Ureter (tissue), 1 donor: ENCODE measurements at regions not wholly inside any gene's neighbourhood (a gene's known extent, or its start where the extent isn't known, plus 50 kb on each side); places are given as distances from the start of the nearest gene placed in this dataset.
"Not testable (repeated sequence)": the region's sequence is repeated elsewhere in the genome, so short reads cannot be mapped to it uniquely, and the experiment has no call there.

ENCODE experiments used
- DNase-seq: peaks from one replicate; pipeline ENCODE4 v3.0.0-alpha.2; 2020; ENCODE audit warnings: low spot score
- donor health status: DM: yes; HTN: yes; CAD: no.

DNA sequence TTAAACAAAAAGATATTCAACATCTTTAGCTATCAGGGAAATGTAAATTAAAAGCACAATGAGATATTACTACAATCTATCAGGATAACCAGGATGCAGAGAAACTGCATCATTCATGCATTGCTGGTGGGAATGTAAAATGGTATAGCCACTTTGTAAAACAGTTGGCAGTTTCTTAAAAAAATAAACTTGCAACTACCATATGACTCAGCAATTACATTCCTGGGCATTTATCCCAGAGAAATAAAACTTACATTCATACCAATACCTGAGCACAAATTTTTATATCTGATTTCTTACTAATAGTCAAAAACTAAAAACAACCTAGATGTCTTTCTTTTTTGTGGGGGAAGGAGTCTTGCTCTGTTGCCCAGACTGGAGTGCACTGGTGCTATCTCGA lies 190.3 kb upstream of the TAB2 start:
- no peak for DNase-seq

DNA sequence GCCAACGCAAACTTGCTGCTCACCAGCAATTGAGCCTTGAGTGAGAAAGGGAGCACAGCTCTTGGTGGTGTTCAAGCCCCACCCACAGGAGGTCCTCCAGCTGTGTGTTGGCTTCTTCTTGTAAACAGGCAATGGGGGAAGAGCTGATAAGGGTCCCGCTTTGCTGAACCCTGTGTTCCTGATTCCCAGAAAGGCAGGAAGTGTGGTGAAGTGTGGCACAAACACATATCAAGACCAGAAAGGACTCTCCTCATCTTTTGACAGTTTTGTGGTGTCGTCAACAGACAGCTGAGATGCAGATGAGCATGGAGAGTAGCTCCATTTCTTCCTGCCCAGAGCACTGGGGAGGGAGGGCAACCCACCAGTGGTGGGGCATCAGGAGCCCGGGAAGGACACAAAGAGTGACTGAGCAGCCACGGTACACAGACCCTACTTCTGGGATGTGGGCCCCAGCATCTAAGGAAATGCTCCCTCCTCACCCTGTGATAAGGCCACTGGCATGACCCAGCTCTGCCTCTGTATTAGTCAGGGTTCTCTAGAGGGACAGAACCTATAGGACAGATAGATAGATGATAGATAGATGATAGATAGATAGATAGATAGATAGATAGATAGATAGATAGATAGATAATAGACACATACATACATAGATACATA lies 188.9 kb upstream of the TAB2 start:
- no peak for DNase-seq

DNA sequence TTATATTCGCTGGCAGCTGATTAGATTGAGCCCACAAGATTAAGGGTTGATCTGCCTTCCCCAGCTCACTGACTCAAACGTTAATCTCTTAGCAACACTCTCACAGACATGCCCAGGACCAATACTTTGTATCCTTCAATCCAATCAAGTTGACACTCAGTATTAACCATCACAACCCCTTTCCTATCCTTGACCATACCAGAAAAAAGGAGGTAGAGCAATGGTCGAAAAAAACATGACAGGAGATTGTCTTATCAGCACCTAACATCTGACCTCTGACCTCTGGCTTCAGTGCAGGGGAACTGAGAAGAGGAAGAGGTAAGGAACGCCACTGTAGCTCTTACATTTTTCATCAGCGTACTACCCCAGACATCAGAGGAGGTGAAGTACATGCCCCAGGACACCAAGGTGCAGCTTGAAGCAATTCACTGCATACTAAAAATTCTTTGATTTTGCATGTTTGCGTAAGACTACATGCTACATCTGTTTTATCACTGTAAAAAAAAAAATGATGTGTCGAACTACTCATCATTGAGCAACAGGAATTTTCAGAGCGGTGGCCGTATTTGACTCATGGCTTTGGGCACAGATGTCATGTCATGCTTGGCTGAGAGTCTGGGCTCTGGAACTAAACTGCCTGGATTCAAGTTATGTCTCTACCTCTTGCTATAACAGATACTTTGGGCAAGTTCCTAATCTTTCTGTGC lies 188.0 kb upstream of the TAB2 start:
- no peak for DNase-seq

DNA sequence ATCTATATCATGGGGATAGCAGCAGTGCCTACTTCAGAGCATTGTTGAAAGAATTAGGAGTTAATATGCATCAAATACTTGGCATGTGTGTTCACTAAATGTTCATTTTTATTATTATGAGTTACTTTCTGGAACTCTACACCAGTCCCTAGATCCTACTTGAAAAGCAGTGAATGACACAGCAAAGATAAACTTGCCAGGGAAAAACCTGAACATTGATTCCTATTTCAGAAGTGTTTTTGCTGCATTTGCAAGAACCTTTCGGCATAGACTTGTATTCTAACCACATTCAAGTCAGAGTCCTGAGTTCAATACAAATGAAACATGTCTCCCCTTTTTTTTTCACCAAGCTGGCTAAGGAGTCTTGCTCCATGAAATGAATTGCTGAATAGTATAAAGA lies 187.4 kb upstream of the TAB2 start:
- no peak for DNase-seq

DNA sequence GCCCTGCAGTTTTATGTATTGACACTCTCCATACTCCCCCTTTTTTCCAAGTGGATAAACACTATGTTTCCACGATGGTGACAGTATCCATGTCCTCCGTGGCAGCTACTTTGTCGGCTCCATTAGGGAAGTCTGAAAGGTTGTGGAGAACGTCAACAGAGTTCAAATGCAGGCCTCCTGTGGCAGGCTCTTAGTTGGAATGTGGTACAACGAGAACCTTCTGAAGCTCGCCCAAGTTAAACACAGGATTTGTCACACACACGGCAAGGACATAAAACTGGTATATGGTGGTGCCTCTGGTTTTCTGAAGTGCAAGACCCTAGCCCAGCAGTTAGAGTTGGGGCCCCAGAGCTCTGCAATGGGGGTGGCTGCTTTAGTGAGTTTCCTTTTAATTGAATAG lies 187.0 kb upstream of the TAB2 start:
- DNase-seq, result no peak

DNA sequence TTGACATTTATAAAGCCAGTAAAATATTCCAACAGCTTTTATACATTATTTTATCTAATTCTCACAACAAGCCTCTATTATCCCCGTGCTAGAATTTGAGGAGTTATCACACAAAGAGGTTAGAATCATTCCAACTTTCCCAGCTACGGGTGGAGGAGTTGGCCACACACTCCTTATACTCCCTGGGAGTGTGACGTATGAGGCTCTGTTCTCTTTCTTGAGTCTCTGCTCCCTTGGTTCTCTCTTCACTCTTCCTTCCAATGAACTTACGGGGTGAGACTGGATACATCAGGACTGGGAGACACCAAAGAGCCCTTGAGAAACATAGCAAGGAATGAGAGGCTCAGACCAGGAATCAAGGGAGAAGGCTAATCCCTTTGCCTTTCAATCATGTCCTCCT lies 185.6 kb upstream of the TAB2 start:
- DNase-seq, result no peak

DNA sequence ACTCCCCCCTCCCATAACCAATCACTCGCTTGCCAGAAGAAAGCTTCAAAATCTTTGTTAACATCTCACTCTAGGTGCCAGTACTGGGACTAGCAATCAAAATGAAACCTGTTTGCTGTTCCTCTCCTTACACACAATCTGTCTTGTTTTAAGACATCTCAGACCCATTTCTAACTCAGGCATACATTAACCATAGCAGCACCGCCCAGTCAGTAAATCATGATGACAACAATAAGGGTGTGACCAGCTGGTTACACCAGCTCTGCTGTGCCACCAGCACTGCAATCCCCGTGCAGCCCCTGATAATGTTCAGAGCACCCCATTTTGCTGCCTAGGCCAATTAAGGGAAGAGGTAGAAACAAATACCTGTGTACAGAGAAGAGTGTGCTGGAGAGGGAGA lies 185.2 kb upstream of the TAB2 start:
- no peak for DNase-seq

DNA sequence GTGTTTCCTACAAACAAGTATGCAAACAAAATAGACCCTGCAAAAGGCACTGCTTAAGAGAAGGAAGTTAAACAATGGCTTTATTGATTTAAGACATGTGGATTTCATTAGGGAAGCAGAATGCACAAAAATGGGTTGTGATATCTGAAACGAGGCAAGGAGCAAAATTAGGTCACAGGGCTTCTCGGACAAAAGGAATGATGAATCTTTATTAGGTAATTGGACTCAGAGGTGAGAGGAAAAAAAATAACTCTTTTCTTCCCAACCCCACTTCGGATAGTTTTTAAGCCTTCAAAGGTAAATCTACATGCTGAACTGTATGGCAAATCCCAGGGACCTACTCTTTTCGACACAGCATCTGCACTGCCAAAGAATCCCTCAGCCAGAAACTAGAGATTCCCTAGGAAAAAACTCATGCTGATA lies 183.0 kb upstream of the TAB2 start:
- DNase-seq, result no peak

DNA sequence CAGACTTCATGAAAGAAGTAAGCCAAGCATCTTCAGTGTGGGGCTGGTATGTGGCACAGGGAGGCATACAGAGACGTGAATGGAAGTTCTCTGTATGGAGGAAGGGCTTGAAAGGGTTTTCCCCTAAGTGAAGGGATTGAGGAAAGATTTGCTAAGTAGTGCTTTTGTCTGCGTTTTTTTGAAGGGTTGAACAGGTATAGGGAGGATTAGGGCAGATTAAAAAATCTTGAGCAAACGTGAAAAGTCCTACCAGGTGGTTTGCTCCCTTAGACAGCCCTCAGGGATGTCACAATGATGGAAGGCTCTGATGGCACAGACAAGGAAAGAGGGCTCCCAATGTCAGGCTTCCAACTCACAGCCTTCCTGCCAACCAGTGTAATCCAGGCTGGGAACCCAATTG lies 181.7 kb upstream of the TAB2 start:
- no peak for DNase-seq

DNA sequence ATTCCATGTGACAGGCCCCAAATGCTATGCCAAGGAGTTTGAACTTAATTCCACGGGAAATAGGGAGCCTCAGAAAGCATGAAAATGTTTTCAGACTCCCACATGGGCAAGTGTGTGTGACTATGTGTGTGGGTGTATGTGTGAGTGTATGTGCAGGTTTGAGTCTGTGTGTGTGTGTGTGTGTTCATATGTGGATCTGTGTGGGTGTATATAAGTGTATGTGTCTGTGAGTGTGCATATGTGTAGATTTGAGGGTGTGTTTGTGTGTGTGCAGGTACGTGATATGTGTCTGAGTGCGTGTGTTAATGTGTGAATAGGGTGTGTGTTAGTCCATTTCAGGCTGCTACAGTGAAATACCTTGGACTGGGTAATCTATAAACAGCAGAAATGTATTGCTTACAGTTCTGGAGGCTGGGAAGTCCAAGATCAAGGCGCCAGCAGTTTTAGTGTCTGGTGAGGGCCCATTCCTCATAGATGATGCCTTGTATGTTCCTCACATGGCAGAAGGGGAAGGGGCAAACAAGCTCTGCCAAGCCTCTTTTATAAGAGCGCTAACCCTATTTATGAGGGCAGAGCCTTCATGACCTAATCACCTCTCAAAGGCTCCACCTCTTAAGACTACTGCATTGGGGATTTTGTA lies 181.1 kb upstream of the TAB2 start:
- DNase-seq, result no peak

DNA sequence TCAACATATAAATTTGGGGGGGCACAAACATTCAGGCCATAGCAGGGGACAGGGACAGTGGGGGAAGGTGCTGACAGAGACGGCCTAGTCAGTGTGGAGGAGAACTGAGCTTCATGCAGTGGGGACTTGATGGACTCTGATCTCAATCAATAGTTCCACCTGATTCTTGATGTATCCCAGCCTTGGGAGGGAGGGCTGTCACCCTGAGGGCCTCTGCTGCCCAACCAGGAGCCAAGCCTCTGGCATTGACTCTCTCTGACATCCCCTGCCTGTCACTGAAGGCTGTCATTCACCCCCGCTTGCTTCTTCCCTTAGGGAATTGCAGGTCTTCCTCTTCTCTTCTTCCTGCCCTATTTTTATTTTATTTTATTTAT lies 180.6 kb upstream of the TAB2 start:
- DNase-seq, result no peak

DNA sequence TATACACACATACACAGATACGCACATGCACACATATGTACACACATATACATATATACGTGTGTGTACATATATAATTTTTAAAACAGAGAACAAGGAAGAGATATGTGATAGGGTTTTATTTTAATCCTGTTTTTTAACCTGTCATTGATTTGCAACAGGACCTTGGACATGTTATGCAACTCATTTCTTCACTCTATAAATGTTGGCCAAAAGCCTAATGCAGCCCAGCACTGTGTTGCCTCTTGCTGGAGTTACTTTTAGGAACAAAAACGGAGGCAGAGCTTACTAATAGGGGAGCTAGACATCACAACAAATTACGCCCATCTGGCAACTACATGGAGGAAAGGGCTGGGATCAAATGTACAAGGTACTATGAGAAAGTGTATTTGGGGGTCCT lies 179.9 kb upstream of the TAB2 start:
- DNase-seq, result no peak

DNA sequence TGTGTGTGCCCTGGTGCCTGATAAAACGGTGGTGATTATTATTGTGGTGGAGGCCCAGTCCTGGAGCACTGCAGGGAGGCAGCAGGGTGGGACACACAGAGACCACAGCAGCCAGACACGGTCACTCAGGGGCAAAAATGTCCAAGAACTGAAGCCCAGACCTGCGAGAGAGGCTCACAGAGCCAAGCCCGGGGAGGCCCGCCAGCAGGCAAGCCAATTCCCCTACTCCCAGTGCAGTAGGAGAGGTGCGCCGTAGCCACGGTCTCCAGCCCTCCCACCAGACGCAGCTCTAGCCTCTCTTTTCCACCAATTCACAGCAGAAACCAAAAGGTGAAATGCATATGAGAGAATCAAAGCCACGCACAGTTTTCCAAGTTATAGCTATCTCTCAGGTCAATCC lies 179.4 kb upstream of the TAB2 start:
- no peak for DNase-seq

DNA sequence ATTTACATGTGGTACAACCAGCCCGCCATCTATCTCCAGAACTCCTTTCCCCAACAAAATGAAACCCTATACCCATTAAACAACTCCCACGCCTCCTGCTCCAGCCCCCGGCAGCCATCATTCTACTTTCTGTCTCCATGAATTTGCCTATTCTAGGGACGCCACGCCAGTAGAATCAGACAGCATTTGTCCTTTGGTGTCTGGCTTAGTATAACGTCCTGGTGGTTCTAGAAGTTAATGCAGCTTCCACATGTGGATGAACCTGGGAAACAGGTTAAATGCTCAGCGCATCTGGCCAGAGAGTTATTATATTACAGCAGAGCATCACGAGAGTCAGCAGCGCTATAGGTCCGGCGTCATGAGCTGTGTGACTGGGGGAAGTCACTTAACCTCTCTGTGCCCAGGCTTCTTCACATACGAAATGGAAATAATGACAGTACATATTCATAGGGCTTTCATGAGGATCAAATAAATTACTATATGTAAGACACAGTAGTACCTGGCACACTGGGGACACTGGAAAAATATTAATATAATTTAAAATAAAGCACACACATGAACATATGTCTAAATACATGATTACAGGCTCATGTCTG lies 178.7 kb upstream of the TAB2 start:
- no peak for DNase-seq

DNA sequence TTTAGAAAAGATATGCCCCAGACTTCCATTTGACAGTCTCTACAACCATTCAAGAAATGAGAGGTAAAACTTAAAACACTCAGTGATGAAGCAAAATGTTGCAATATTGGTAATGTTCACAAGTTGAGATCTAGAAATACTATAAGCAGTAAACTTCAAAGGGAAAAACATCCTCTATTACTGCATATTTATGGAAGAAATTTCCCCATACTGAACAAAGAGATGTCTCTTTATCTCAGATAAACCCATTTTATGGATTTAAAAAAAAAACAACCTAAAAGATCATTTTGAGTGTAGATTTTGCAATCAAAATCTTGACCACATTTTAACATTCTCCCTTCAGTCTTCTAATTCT lies 177.8 kb upstream of the TAB2 start:
- DNase-seq, result no peak

DNA sequence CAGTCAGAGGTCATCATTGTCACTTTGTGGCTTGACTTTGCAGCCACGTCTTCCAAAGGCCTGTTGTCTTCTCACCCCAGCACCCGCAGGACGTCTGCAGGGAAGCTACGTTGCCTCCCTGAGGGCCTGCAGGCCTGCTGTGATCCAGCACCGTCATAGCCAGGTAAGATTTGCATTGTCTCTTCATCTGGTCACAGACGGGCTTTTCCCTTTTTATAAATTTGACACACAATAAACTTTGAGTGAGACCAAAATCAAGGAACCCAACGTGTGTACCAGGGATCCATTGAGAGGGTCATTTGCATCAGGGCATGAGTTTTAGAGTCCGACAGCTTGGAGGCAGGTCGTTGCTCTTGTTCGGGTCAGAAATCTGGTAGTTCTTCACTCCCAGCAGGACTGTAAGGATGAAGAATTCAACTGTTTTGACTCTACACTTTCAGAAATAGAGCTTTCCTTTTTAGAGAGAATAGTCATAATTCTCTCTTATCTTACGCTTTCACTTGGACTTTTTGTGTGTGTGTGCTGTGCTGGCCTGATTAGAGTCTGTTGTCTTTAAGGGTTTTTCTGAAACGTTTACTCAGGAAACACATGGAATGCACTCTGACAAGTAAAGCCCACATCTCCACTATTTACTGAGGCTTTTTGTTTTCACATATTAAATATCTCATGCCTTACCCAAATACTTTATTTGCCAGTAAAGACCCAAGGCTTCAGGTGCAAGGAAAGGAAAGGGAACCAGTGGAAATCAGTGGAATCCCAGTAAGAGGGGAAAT lies 177.2 kb upstream of the TAB2 start:
- DNase-seq, result no peak

DNA sequence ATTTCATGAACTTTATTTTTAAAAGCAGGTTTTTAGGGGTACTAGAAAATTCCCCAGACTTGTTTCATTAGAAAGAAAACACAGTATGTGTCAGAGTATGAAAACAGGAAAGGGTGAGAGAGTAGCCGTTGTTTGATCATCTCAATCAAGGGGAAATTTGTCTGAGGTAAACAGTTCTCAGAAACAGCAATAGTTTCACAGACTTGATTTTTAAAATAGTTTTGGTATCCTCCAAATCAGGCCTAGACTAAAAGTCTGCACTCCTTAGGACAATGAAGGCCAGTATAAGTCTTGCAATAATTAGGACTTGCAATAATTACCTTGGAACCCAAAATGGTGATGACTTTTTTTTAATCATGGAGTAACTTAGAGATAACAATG lies 176.6 kb upstream of the TAB2 start:
- DNase-seq, result no peak

DNA sequence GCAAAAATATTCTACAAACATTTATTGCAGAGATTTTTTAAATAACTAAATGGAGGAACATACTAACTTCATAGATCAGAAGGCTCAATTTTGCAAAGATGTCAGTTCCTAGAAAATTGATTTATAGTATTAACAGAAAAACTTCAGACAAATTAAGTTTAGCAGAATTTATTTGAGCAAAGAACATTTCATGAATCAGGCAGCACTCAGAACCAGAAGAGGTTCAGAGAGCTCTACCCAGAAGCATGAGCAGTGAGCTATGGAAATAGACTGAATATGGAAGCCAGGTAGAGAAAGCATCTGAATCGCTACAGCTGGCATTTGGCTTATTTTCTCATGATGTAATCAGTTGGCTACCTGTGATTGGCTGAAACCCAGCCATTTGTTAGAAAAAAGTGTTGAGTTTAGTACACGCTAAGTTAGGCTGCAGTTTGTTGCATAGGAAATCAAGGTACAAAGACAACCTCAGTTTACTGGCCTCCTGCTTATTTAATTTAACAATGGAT lies 174.5 kb upstream of the TAB2 start:
- DNase-seq, result no peak

DNA sequence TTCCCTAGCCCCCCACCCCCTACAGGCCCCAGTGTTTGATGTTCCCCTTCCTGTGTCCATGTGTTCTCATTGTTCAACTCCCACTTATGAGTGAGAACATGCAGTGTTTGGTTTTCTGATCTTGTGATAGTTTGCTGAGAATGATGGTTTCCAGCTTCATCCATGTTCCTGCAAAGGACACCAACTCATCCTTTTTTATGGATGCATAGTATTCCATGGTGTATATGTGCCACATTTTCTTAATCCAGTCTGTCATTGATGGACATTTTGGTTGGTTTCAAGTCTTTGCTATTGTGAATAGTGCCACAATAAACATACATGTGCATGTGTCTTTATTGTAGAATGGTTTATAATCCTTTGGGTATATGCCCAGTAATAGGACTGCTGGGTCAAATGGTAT lies 171.7 kb upstream of the TAB2 start:
- not testable (repeated sequence) for DNase-seq

DNA sequence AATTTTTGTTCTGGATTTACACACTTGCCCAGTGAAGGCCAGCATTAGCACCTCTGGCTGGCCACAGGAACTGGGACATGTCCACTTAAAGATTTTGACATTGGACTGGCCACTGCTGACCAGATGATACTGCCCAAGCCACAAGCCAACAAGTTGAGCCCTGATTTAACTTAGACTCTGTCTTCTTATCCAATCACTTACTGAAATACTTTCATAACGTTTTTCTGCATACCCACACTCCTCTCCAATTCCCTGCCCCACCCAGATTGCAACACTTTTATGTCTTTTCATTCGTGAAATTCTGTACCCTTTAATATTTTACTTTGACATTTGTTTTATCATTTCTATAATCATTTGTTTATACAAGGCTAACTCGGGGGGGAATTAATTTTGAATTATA lies 170.3 kb upstream of the TAB2 start:
- DNase-seq, result no peak

DNA sequence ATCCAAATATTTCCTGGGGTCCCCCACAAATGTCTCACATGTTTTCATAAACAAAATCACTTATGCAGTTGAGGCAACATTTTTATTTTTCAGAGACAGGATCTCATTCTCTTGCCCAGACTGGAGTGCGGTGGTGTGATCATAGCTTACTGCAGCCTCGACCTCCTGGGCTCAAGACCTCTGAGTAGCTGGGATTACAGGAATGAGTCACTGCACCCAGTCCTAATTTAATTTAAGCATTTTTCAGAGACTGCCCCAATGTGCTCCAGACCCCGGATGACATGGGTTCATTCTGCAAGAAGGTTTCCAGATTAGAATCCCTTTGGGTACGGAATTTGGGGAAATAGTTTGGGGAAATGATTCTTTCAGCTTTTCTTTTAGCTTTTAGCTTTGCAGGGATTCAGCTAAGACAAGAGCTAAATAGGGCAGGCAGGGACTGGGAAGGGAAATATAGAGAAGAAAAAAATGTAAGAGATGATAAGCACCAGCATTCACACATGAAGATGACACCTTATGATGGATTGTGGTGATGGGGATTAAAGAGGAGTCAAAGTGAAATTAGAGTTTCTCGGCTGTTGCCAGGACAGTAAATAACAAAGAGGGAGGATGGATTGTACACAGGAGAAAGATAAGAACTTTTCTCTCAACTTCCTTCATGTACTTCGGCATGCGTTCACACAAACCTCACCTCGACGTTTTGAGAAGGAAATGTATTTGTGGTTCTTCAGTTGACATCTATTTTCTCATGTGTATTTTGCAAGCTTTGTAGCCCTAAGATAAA lies 169.4 kb upstream of the TAB2 start:
- no peak for DNase-seq
